PFSK-1 (cell line): ENCODE measurements at regions not wholly inside any gene's neighbourhood (a gene's known extent, or its start where the extent isn't known, plus 50 kb on each side); places are given as distances from the start of the nearest gene placed in this dataset.

Experiments used
- POLR2AphosphoS5 ChIP-seq: IDR thresholded peaks from 2 replicates; pipeline ENCODE4 v1.6.1; 2012; ENCODE audit warnings: low read depth, mild to moderate bottlenecking, control low read depth, low read length, moderate library complexity
- TAF1 ChIP-seq: IDR thresholded peaks from 2 replicates; pipeline ENCODE4 v1.6.1; 2012; ENCODE audit warnings: low read length, control low read depth, borderline replicate concordance; ENCODE audit not compliant: insufficient read depth

DNA sequence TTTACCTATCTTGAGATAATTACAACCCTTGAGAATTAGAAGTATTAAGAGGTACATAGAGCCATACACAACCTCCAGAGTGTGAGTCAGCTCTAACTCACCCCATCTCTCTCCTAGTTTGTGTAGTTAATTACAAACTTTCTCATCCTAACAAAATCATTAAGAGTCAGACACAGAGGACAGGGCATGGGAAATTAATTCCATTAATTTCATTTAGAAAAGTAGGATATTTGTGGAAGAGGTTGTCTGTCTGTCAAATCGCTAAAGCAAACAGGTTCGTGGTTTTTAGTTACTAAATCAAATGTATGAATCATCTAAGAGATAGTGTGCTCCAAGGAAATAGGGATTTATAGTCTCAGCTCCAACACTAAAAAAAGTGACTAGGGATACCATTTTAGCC, 1261.4 kb upstream of the TENM4 start:
- no peak for TF ChIP-seq TAF1
- TF ChIP-seq POLR2AphosphoS5 = no peak
